ENCODE measurements at regions not wholly inside any gene's neighbourhood (a gene's known extent, or its start where the extent isn't known, plus 50 kb on each side); places are given as distances from the start of the nearest gene placed in this dataset.

GRCh38 chr12:102696045-102696444 is 215.7 kb upstream of the IGF1 start:
- Mint-ChIP-seq H3K27me3 (peaks cover 8 to 23% of the 10 kb centered on the region in 2 donors), H3K27ac (no peak overlapping the region)
- ATAC-seq (replicated peaks) = no peak

GRCh38 chr12:102694903-102695302 is 214.5 kb upstream of the IGF1 start:
- peaks cover 2 to 6% of the 10 kb centered on the region in 2 donors for H3K9me3 Mint-ChIP-seq
- no peak overlapping the region for H3K27ac Mint-ChIP-seq
- H3K36me3 Mint-ChIP-seq (ENCODE audit: insufficient read depth) = no peaks in the 10 kb centered on the region
- DNase-seq (no peak), ATAC-seq (replicated peaks) (no peak)
- no peak overlapping the region for H3K4me3 Mint-ChIP-seq
- H3K4me1 Mint-ChIP-seq (ENCODE audit: low read depth in 2 of 2) = no peaks in the 10 kb centered on the region
- H3K27me3 Mint-ChIP-seq = peaks cover 8 to 23% of the 10 kb centered on the region in 2 donors

More at GRCh38 chr12:102696045-102696444, 215.7 kb upstream of the IGF1 start:
- peaks cover 2 to 6% of the 10 kb centered on the region in 2 donors for H3K9me3 Mint-ChIP-seq
- H3K36me3 Mint-ChIP-seq (ENCODE audit: insufficient read depth) = no peaks in the 10 kb centered on the region
- H3K4me3 Mint-ChIP-seq = no peak overlapping the region
- DNase-seq = no peak
- H3K4me1 Mint-ChIP-seq (ENCODE audit: low read depth in 2 of 2) = no peaks in the 10 kb centered on the region

GRCh38 chr12:102691773-102692555 is 211.6 kb upstream of the IGF1 start:
- DNase-seq (no peak), ATAC-seq (replicated peaks) (no peak)
- Mint-ChIP-seq H3K9me3 (peaks cover 2 to 6% of the 10 kb centered on the region in 2 donors), H3K27ac (no peak overlapping the region), H3K4me3 (no peak overlapping the region), H3K27me3 (peaks cover 8 to 23% of the 10 kb centered on the region in 2 donors), H3K4me1 (ENCODE audit: low read depth in 2 of 2) (no peaks in the 10 kb centered on the region), H3K36me3 (ENCODE audit: insufficient read depth) (no peaks in the 10 kb centered on the region)

- ATAC-seq (replicated peaks) = no peak
These were observed 209.9 kb upstream of the IGF1 start for GRCh38 chr12:102690253-102690652.

GRCh38 chr12:102689701-102690100 is 209.3 kb upstream of the IGF1 start:
- Mint-ChIP-seq H3K9me3 (peaks cover 2 to 6% of the 10 kb centered on the region in 2 donors), H3K4me3 (no peak overlapping the region), H3K36me3 (ENCODE audit: insufficient read depth) (no peaks in the 10 kb centered on the region), H3K4me1 (ENCODE audit: low read depth in 2 of 2) (no peaks in the 10 kb centered on the region), H3K27me3 (peaks cover 8 to 13% of the 10 kb centered on the region in 2 donors), H3K27ac (no peak overlapping the region)
- ATAC-seq (replicated peaks) (no peak), DNase-seq (no peak)

More at GRCh38 chr12:102690253-102690652, 209.9 kb upstream of the IGF1 start:
- Mint-ChIP-seq H3K4me1 (ENCODE audit: low read depth in 2 of 2) (no peaks in the 10 kb centered on the region), H3K9me3 (peaks cover 2 to 6% of the 10 kb centered on the region in 2 donors), H3K27me3 (peaks cover 8 to 13% of the 10 kb centered on the region in 2 donors), H3K27ac (no peak overlapping the region), H3K36me3 (ENCODE audit: insufficient read depth) (no peaks in the 10 kb centered on the region), H3K4me3 (no peak overlapping the region)
- no peak for DNase-seq

- no peak overlapping the region for H3K4me3 Mint-ChIP-seq
- H3K36me3 Mint-ChIP-seq (ENCODE audit: insufficient read depth) = no peaks in the 10 kb centered on the region
- H3K9me3 Mint-ChIP-seq = no peaks in the 10 kb centered on the region
- no peak overlapping the region for H3K27ac Mint-ChIP-seq
- H3K27me3 Mint-ChIP-seq = peaks cover 0 to 7% of the 10 kb centered on the region in 2 donors
- ATAC-seq (replicated peaks) (no peak), DNase-seq (no peak)
- no peaks in the 10 kb centered on the region for H3K4me1 Mint-ChIP-seq (ENCODE audit: low read depth in 2 of 2)
These were observed 207.2 kb upstream of the IGF1 start for GRCh38 chr12:102687523-102687922.

- H3K36me3 Mint-ChIP-seq (ENCODE audit: insufficient read depth) = no peaks in the 10 kb centered on the region
- no peak overlapping the region for H3K4me3 Mint-ChIP-seq
- no peaks in the 10 kb centered on the region for H3K9me3 Mint-ChIP-seq
- H3K27me3 Mint-ChIP-seq = no peaks in the 10 kb centered on the region
- no peaks in the 10 kb centered on the region for H3K4me1 Mint-ChIP-seq (ENCODE audit: low read depth in 2 of 2)
- DNase-seq = no peak
- ATAC-seq (replicated peaks) = no peak
- no peak overlapping the region for H3K27ac Mint-ChIP-seq
These were observed 205.5 kb upstream of the IGF1 start for GRCh38 chr12:102685841-102686240.

- Mint-ChIP-seq H3K36me3 (ENCODE audit: insufficient read depth) (no peaks in the 10 kb centered on the region), H3K4me3 (no peak overlapping the region), H3K27ac (no peak overlapping the region), H3K27me3 (no peaks in the 10 kb centered on the region), H3K4me1 (ENCODE audit: low read depth in 2 of 2) (no peaks in the 10 kb centered on the region), H3K9me3 (no peaks in the 10 kb centered on the region)
- no peak for DNase-seq
- ATAC-seq (replicated peaks) = no peak
These were observed 204.8 kb upstream of the IGF1 start for GRCh38 chr12:102685172-102685571.

- no peak for DNase-seq
- H3K27ac Mint-ChIP-seq = no peak overlapping the region
- H3K27me3 Mint-ChIP-seq = no peaks in the 10 kb centered on the region
- H3K36me3 Mint-ChIP-seq (ENCODE audit: insufficient read depth) = no peaks in the 10 kb centered on the region
- H3K9me3 Mint-ChIP-seq = peaks cover 0 to 2% of the 10 kb centered on the region in 2 donors
- no peaks in the 10 kb centered on the region for H3K4me1 Mint-ChIP-seq (ENCODE audit: low read depth in 2 of 2)
- ATAC-seq (replicated peaks) = no peak
- no peak overlapping the region for H3K4me3 Mint-ChIP-seq
These were observed 202.3 kb upstream of the IGF1 start for GRCh38 chr12:102682366-102683289.

- peaks cover 0 to 2% of the 10 kb centered on the region in 2 donors for H3K9me3 Mint-ChIP-seq
These were observed 201.4 kb upstream of the IGF1 start for GRCh38 chr12:102681747-102682146.

GRCh38 chr12:102681309-102681708 is 200.9 kb upstream of the IGF1 start:
- ATAC-seq (replicated peaks) (no peak), DNase-seq (no peak)
- no peaks in the 10 kb centered on the region for H3K4me1 Mint-ChIP-seq (ENCODE audit: low read depth in 2 of 2)
- H3K27me3 Mint-ChIP-seq = no peaks in the 10 kb centered on the region
- H3K27ac Mint-ChIP-seq = no peak overlapping the region
- no peak overlapping the region for H3K4me3 Mint-ChIP-seq
- no peaks in the 10 kb centered on the region for H3K36me3 Mint-ChIP-seq (ENCODE audit: insufficient read depth)
- peaks cover 0 to 2% of the 10 kb centered on the region in 2 donors for H3K9me3 Mint-ChIP-seq

More at GRCh38 chr12:102681747-102682146, 201.4 kb upstream of the IGF1 start:
- Mint-ChIP-seq H3K4me1 (ENCODE audit: low read depth in 2 of 2) (no peaks in the 10 kb centered on the region), H3K27me3 (no peaks in the 10 kb centered on the region), H3K27ac (no peak overlapping the region), H3K4me3 (no peak overlapping the region), H3K36me3 (ENCODE audit: insufficient read depth) (no peaks in the 10 kb centered on the region)
- no peak for DNase-seq
- ATAC-seq (replicated peaks) = no peak

- no peak for ATAC-seq (replicated peaks)
- DNase-seq = no peak
- peaks cover 0 to 2% of the 10 kb centered on the region in 2 donors for H3K9me3 Mint-ChIP-seq
- no peaks in the 10 kb centered on the region for H3K4me1 Mint-ChIP-seq (ENCODE audit: low read depth in 2 of 2)
- no peak overlapping the region for H3K4me3 Mint-ChIP-seq
- no peaks in the 10 kb centered on the region for H3K36me3 Mint-ChIP-seq (ENCODE audit: insufficient read depth)
- no peak overlapping the region for H3K27ac Mint-ChIP-seq
- H3K27me3 Mint-ChIP-seq = peaks cover 0 to 5% of the 10 kb centered on the region in 2 donors
These were observed 199.9 kb upstream of the IGF1 start for GRCh38 chr12:102680304-102680703.

- Mint-ChIP-seq H3K27me3 (peaks cover 0 to 8% of the 10 kb centered on the region in 2 donors), H3K36me3 (ENCODE audit: insufficient read depth) (no peaks in the 10 kb centered on the region), H3K9me3 (peaks cover 5 to 7% of the 10 kb centered on the region in 2 donors), H3K27ac (no peak overlapping the region), H3K4me3 (no peak overlapping the region), H3K4me1 (ENCODE audit: low read depth in 2 of 2) (no peaks in the 10 kb centered on the region)
- no peak for DNase-seq
- ATAC-seq (replicated peaks) = no peak
These were observed 196.4 kb upstream of the IGF1 start for GRCh38 chr12:102676812-102677211.

Measured in effector memory CD8-positive, alpha-beta T cell (primary cell).